GM12878 (cell line): ENCODE measurements at regions not wholly inside any gene's neighbourhood (a gene's known extent, or its start where the extent isn't known, plus 50 kb on each side); places are given as distances from the start of the nearest gene placed in this dataset.

Experiments used
- BCL3 ChIP-seq: IDR thresholded peaks from 2 replicates; pipeline ENCODE4 v1.6.1; 2011; ENCODE audit warnings: borderline replicate concordance, low read depth, mild to moderate bottlenecking, moderate library complexity, low read length; ENCODE audit not compliant: insufficient read depth, poor library complexity, severe bottlenecking
- BRCA1 ChIP-seq: IDR thresholded peaks from 2 replicates; pipeline ENCODE4 v1.6.1; 2011; ENCODE audit warnings: low read depth, low read length, improper control_type of control experiment
- CHD1 ChIP-seq: IDR thresholded peaks from 2 replicates; pipeline ENCODE4 v1.6.1; 2012; ENCODE audit warnings: low read depth, low read length, improper control_type of control experiment
- CHD2 ChIP-seq: IDR thresholded peaks from 2 replicates; pipeline ENCODE4 v1.6.1; 2011; ENCODE audit warnings: low read depth, low read length, improper control_type of control experiment, borderline replicate concordance
- EGR1 ChIP-seq, 2 experiments: IDR thresholded peaks; 1 replicate in 1 of 2; 2 replicates in 1 of 2; pipeline ENCODE4 v1.6.1; 2011 to 2012; ENCODE audit warnings: low read depth in 2 of 2, low read length in 2 of 2, borderline replicate concordance in 1 of 2, mild to moderate bottlenecking in 1 of 2, moderate library complexity in 1 of 2
- EP300 ChIP-seq, 2 experiments: fragments of 150-350 bp in 1 of 2; IDR thresholded peaks; 2 replicates each; pipeline ENCODE4 v1.6.1; 2011 to 2012; ENCODE audit warnings: low read depth in 2 of 2, low read length in 2 of 2, borderline replicate concordance in 1 of 2, improper control_type of control experiment in 1 of 2, inconsistent platforms in 1 of 2; ENCODE audit not compliant: control insufficient read depth in 1 of 2
- ETV6 ChIP-seq, 2 experiments: fragments of 450-650 bp in 1 of 2; IDR thresholded peaks in 1 of 2; conservative IDR thresholded peaks in 1 of 2; 2 replicates each; pipeline ENCODE4 v1.6.1; 2014; ENCODE audit warnings: antibody characterized with exemption in 1 of 2, borderline replicate concordance in 1 of 2, low read depth in 1 of 2, mild to moderate bottlenecking in 1 of 2, moderate library complexity in 1 of 2
- KDM1A ChIP-seq: fragments of 200-600 bp; sonication (generic); IDR thresholded peaks from 2 replicates; pipeline ENCODE4 v1.6.1; 2016; ENCODE audit warnings: borderline replicate concordance
- NBN ChIP-seq: fragments of 450-650 bp; IDR thresholded peaks from 2 replicates; pipeline ENCODE4 v1.6.1; 2016
- POU2F2 ChIP-seq: IDR thresholded peaks from 3 replicates; pipeline ENCODE4 v1.6.1; 2011; ENCODE audit warnings: low read depth, mild to moderate bottlenecking, low read length, borderline replicate concordance
- PRDM15 ChIP-seq: fragments of 450-650 bp; formaldehyde crosslinking; IDR thresholded peaks from 2 replicates; pipeline ENCODE4 v1.4.0; 2020; ENCODE audit warnings: mild to moderate bottlenecking, moderate library complexity
- RELA ChIP-seq: fragments of 450-650 bp; IDR thresholded peaks from 2 replicates; pipeline ENCODE4 v1.8.0; 2014; ENCODE audit warnings: borderline replicate concordance; ENCODE audit not compliant: partially characterized antibody
- SMAD1 ChIP-seq: fragments of 450-650 bp; IDR thresholded peaks from 2 replicates; pipeline ENCODE4 v1.6.1; 2018; ENCODE audit warnings: mild to moderate bottlenecking, low read depth; ENCODE audit not compliant: partially characterized antibody
- STAT1 ChIP-seq: fragments of 450-650 bp; conservative IDR thresholded peaks from 2 replicates; pipeline ENCODE4 v1.6.1; 2014; ENCODE audit warnings: antibody characterized with exemption, mild to moderate bottlenecking
- ZZZ3 ChIP-seq: IDR thresholded peaks from 2 replicates; pipeline ENCODE4 v1.6.1; 2011; ENCODE audit warnings: low read depth; ENCODE audit not compliant: control insufficient read depth, insufficient read length

- no peak for TF ChIP-seq PRDM15 (CRISPR knock-in tag)
- no peak for TF ChIP-seq RELA
- TF ChIP-seq CHD1, result no peak
- no peak for TF ChIP-seq ETV6 (conservative IDR thresholded peaks at IDR 0.05 in 1 of 2, IDR thresholded peaks at IDR 0.05 in 1 of 2; ENCODE audit: borderline replicate concordance in 1 of 2, low read depth in 1 of 2)
- TF ChIP-seq KDM1A, result no peak
- TF ChIP-seq BRCA1, result no peak
- TF ChIP-seq POU2F2, result no peak
- no peak for TF ChIP-seq EGR1 (IDR thresholded peaks at IDR 0.05; ENCODE audit: borderline replicate concordance in 1 of 2, low read depth in 2 of 2, low read length in 2 of 2)
- TF ChIP-seq EP300 (IDR thresholded peaks at IDR 0.05; ENCODE audit: borderline replicate concordance in 1 of 2, control insufficient read depth in 1 of 2, low read depth in 2 of 2, low read length in 2 of 2), result no peak
- TF ChIP-seq STAT1, result no peak
- no peak for TF ChIP-seq SMAD1
- TF ChIP-seq BCL3, result no peak
- no peak for TF ChIP-seq NBN
- TF ChIP-seq ZZZ3, result no peak
- no peak for TF ChIP-seq CHD2
- TF ChIP-seq, all 136 proteins: peak for 0
Measured at GRCh38 chr10:128898916-128899195, 568.2 kb upstream of the MGMT start (continued).
